GM18858 (cell line): ENCODE measurements at regions not wholly inside any gene's neighbourhood (a gene's known extent, or its start where the extent isn't known, plus 50 kb on each side); places are given as distances from the start of the nearest gene placed in this dataset.
"Not testable (repeated sequence)": the region's sequence is repeated elsewhere in the genome, so short reads cannot be mapped to it uniquely, and the experiment has no call there.

Source experiments
- ATAC-seq: cut with Tn5 transposase; IDR thresholded peaks from one replicate; pipeline ENCODE4 v1.9.1; 2021; ENCODE audit not compliant: unreplicated experiment

GRCh38 chr9:80793706-80794105 lies 895.6 kb downstream of the TLE1 start:
- ATAC-seq, result no peak

- ATAC-seq, result no peak
Observed at GRCh38 chr9:80792726-80793125, 896.6 kb downstream of the TLE1 start.

- ATAC-seq, result no peak
Observed at GRCh38 chr9:80791836-80792235, 897.5 kb downstream of the TLE1 start.

- no peak for ATAC-seq
Observed at GRCh38 chr9:80790764-80791163, 898.6 kb downstream of the TLE1 start.

- ATAC-seq, result no peak
Observed at GRCh38 chr9:80789831-80790230, 899.5 kb downstream of the TLE1 start.

GRCh38 chr9:80787636-80788035 lies 901.7 kb downstream of the TLE1 start:
- no peak for ATAC-seq

- ATAC-seq, result no peak
Observed at GRCh38 chr9:80784647-80785046, 904.7 kb downstream of the TLE1 start.

- ATAC-seq, result no peak
Observed at GRCh38 chr9:80775971-80776370, 913.4 kb downstream of the TLE1 start.

- ATAC-seq, result no peak
Observed at GRCh38 chr9:80775530-80775929, 913.8 kb downstream of the TLE1 start.

- no peak for ATAC-seq
Observed at GRCh38 chr9:80771555-80772347, 917.6 kb downstream of the TLE1 start.

GRCh38 chr9:80763536-80763935 lies 925.8 kb downstream of the TLE1 start:
- ATAC-seq, result no peak

GRCh38 chr9:80755586-80755985 lies 933.8 kb downstream of the TLE1 start:
- ATAC-seq, result no peak

- not testable (repeated sequence) for ATAC-seq
Observed at GRCh38 chr9:80747056-80747455, 942.3 kb downstream of the TLE1 start.

- no peak for ATAC-seq
Observed at GRCh38 chr9:80732506-80732905, 956.8 kb downstream of the TLE1 start.

GRCh38 chr9:80720579-80720978 lies 968.8 kb downstream of the TLE1 start:
- no peak for ATAC-seq

GRCh38 chr9:80707120-80707519 lies 982.2 kb downstream of the TLE1 start:
- ATAC-seq, result no peak

GRCh38 chr9:80701061-80701460 lies 988.3 kb downstream of the TLE1 start:
- no peak for ATAC-seq

GRCh38 chr9:80699511-80699998 lies 989.8 kb downstream of the TLE1 start:
- ATAC-seq, result no peak

GRCh38 chr9:80698725-80699410 lies 990.5 kb downstream of the TLE1 start:
- ATAC-seq, result no peak

GRCh38 chr9:80692751-80693150 lies 996.6 kb downstream of the TLE1 start:
- no peak for ATAC-seq

GRCh38 chr9:80691229-80691628 lies 998.1 kb downstream of the TLE1 start:
- ATAC-seq, result no peak

GRCh38 chr9:80690349-80690939 lies 998.9 kb downstream of the TLE1 start:
- ATAC-seq, result no peak
